DND-41 (cell line): ENCODE measurements at regions not wholly inside any gene's neighbourhood (a gene's known extent, or its start where the extent isn't known, plus 50 kb on each side); places are given as distances from the start of the nearest gene placed in this dataset.

Experiments used
- CTCF ChIP-seq: IDR thresholded peaks from 2 replicates; pipeline ENCODE4 v1.5.1; 2012; ENCODE audit warnings: borderline replicate concordance, low read length, moderate library complexity, mild to moderate bottlenecking; ENCODE audit not compliant: poor library complexity, severe bottlenecking; ENCODE audit errors: extremely low read depth
- EZH2 ChIP-seq: IDR thresholded peaks from 3 replicates; pipeline ENCODE4 v1.6.1; 2012; ENCODE audit warnings: borderline replicate concordance, low read depth, mild to moderate bottlenecking, moderate library complexity, low read length, inconsistent platforms; ENCODE audit not compliant: severe bottlenecking

- TF ChIP-seq CTCF (no peak), EZH2 (no peak)
Measured at GRCh38 chr16:55017321-55017720, 86.7 kb downstream of the IRX5 start.
